ENCODE measurements at regions not wholly inside any gene's neighbourhood (a gene's known extent, or its start where the extent isn't known, plus 50 kb on each side); places are given as distances from the start of the nearest gene placed in this dataset.

GRCh38 chr3:24907106-24907505 lies 412.5 kb upstream of the THRB start:
- TF ChIP-seq MAFK (IDR thresholded peaks at IDR 0.05; ENCODE audit: low read depth, low read length) (no peak), CTCF (conservative IDR thresholded peaks at IDR 0.05; ENCODE audit: low read depth, low read length) (no peak), NFE2L2 (IDR thresholded peaks at IDR 0.05; ENCODE audit: low read depth, low read length) (no peak), SMC3 (IDR thresholded peaks at IDR 0.05; ENCODE audit: low read depth, low read length) (no peak), RAD21 (IDR thresholded peaks at IDR 0.05; ENCODE audit: low read length) (no peak)
